DND-41 (cell line): ENCODE measurements at regions not wholly inside any gene's neighbourhood (a gene's known extent, or its start where the extent isn't known, plus 50 kb on each side); places are given as distances from the start of the nearest gene placed in this dataset.

Experiments used
- EZH2 ChIP-seq: IDR thresholded peaks from 3 replicates; pipeline ENCODE4 v1.6.1; 2012; ENCODE audit warnings: borderline replicate concordance, low read depth, mild to moderate bottlenecking, moderate library complexity, low read length, inconsistent platforms; ENCODE audit not compliant: severe bottlenecking
- TF ChIP-seq, protein P1 (sequence below): IDR thresholded peaks from 2 replicates; pipeline ENCODE4 v1.5.1; 2012; ENCODE audit warnings: borderline replicate concordance, low read length, moderate library complexity, mild to moderate bottlenecking; ENCODE audit not compliant: poor library complexity, severe bottlenecking; ENCODE audit errors: extremely low read depth

DNA sequence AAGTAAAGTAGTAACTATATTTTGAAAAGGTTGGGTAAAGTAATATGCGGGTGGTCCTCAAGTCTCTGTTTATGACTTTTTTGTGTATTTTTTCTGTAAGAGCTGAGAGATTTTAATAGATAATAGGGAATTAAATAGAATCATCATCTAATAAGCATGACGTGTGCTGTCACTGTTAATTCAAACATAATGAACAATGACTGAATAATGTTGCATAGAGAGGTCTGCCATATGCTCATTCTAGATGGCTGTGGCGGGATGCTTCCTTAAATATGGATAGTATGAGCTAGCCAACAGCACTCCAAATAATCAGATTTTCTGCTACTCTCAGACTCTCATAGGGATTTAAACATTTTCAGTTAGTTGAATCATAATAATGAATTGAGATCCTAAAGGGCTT is 302.8 kb upstream of the RBMS3 start:
- TF ChIP-seq, protein P1, sequence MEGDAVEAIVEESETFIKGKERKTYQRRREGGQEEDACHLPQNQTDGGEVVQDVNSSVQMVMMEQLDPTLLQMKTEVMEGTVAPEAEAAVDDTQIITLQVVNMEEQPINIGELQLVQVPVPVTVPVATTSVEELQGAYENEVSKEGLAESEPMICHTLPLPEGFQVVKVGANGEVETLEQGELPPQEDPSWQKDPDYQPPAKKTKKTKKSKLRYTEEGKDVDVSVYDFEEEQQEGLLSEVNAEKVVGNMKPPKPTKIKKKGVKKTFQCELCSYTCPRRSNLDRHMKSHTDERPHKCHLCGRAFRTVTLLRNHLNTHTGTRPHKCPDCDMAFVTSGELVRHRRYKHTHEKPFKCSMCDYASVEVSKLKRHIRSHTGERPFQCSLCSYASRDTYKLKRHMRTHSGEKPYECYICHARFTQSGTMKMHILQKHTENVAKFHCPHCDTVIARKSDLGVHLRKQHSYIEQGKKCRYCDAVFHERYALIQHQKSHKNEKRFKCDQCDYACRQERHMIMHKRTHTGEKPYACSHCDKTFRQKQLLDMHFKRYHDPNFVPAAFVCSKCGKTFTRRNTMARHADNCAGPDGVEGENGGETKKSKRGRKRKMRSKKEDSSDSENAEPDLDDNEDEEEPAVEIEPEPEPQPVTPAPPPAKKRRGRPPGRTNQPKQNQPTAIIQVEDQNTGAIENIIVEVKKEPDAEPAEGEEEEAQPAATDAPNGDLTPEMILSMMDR, result no peak
- TF ChIP-seq EZH2, result no peak
